ENCODE measurements at regions not wholly inside any gene's neighbourhood (a gene's known extent, or its start where the extent isn't known, plus 50 kb on each side); places are given as distances from the start of the nearest gene placed in this dataset.

GRCh38 chr7:109377076-109377884 lies 807.6 kb downstream of the DNAJB9 start:
- no peak for TF ChIP-seq CTCF (IDR thresholded peaks at IDR 0.05; ENCODE audit: insufficient read depth, low read depth, low read length)
- no peak for DNase-seq (ENCODE audit: low read depth)
- no peak overlapping the region for H3K4me3 ChIP-seq (ENCODE audit: low read depth, low read length)

- no peak overlapping the region for H3K4me3 ChIP-seq (ENCODE audit: low read depth, low read length)
- no peak for TF ChIP-seq CTCF (IDR thresholded peaks at IDR 0.05; ENCODE audit: insufficient read depth, low read depth, low read length)
- no peak for DNase-seq (ENCODE audit: low read depth)
Observed at GRCh38 chr7:109386959-109387358, 817.3 kb downstream of the DNAJB9 start.

GRCh38 chr7:109387530-109387929 lies 817.9 kb downstream of the DNAJB9 start:
- no peak overlapping the region for H3K4me3 ChIP-seq (ENCODE audit: low read depth, low read length)
- TF ChIP-seq CTCF (IDR thresholded peaks at IDR 0.05; ENCODE audit: insufficient read depth, low read depth, low read length): no peak
- DNase-seq (ENCODE audit: low read depth): no peak

- no peak overlapping the region for H3K4me3 ChIP-seq (ENCODE audit: low read depth, low read length)
- DNase-seq (ENCODE audit: low read depth): no peak
- no peak for TF ChIP-seq CTCF (IDR thresholded peaks at IDR 0.05; ENCODE audit: insufficient read depth, low read depth, low read length)
Observed at GRCh38 chr7:109391240-109391639, 821.6 kb downstream of the DNAJB9 start.

GRCh38 chr7:109402107-109402506 lies 832.4 kb downstream of the DNAJB9 start:
- no peak for DNase-seq (ENCODE audit: low read depth)
- no peak overlapping the region for H3K4me3 ChIP-seq (ENCODE audit: low read depth, low read length)
- no peak for TF ChIP-seq CTCF (IDR thresholded peaks at IDR 0.05; ENCODE audit: insufficient read depth, low read depth, low read length)

- DNase-seq (ENCODE audit: low read depth): no peak
- no peak for TF ChIP-seq CTCF (IDR thresholded peaks at IDR 0.05; ENCODE audit: insufficient read depth, low read depth, low read length)
- no peak overlapping the region for H3K4me3 ChIP-seq (ENCODE audit: low read depth, low read length)
Observed at GRCh38 chr7:109407756-109408155, 838.1 kb downstream of the DNAJB9 start.

GRCh38 chr7:109437957-109438356 lies 868.3 kb downstream of the DNAJB9 start:
- DNase-seq (ENCODE audit: low read depth): no peak
- TF ChIP-seq CTCF (IDR thresholded peaks at IDR 0.05; ENCODE audit: insufficient read depth, low read depth, low read length): no peak
- H3K4me3 ChIP-seq (ENCODE audit: low read depth, low read length): no peak overlapping the region
